GM20000 (cell line): ENCODE measurements at regions not wholly inside any gene's neighbourhood (a gene's known extent, or its start where the extent isn't known, plus 50 kb on each side); places are given as distances from the start of the nearest gene placed in this dataset.

Source experiments
- DNase-seq: peaks from one replicate; pipeline ENCODE4 v3.0.0; 2012; ENCODE audit warnings: low spot score
- CTCF ChIP-seq: IDR thresholded peaks from 2 replicates; pipeline ENCODE4 v1.5.1; 2012; ENCODE audit warnings: mild to moderate bottlenecking, control low read depth; ENCODE audit errors: extremely low read depth, missing control alignments

GRCh38 chr7:38112075-38112474 lies 66.0 kb upstream of the STARD3NL start:
- no peak for DNase-seq
- no peak for TF ChIP-seq CTCF

- DNase-seq, result no peak
- TF ChIP-seq CTCF, result no peak
Measured at GRCh38 chr7:38120076-38120475, 58.0 kb upstream of the STARD3NL start.

GRCh38 chr7:38122501-38122900 lies 55.5 kb upstream of the STARD3NL start:
- no peak for TF ChIP-seq CTCF
- no peak for DNase-seq

GRCh38 chr7:38123494-38123893 lies 54.6 kb upstream of the STARD3NL start:
- DNase-seq, result no peak
- TF ChIP-seq CTCF, result no peak

GRCh38 chr7:38127216-38128207 lies 50.5 kb upstream of the STARD3NL start:
- TF ChIP-seq CTCF, result no peak
- no peak for DNase-seq
